ENCODE measurements at regions not wholly inside any gene's neighbourhood (a gene's known extent, or its start where the extent isn't known, plus 50 kb on each side); places are given as distances from the start of the nearest gene placed in this dataset.

- TF ChIP-seq SP1 (IDR thresholded peaks at IDR 0.05): no peak
- no peak for TF ChIP-seq FOXA1 (IDR thresholded peaks at IDR 0.05)
- no peak for TF ChIP-seq BHLHE40 (IDR thresholded peaks at IDR 0.05; ENCODE audit: borderline replicate concordance)
- no peak for TF ChIP-seq ARNT (IDR thresholded peaks at IDR 0.05)
- TF ChIP-seq, protein P1, sequence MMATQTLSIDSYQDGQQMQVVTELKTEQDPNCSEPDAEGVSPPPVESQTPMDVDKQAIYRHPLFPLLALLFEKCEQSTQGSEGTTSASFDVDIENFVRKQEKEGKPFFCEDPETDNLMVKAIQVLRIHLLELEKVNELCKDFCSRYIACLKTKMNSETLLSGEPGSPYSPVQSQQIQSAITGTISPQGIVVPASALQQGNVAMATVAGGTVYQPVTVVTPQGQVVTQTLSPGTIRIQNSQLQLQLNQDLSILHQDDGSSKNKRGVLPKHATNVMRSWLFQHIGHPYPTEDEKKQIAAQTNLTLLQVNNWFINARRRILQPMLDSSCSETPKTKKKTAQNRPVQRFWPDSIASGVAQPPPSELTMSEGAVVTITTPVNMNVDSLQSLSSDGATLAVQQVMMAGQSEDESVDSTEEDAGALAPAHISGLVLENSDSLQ (IDR thresholded peaks at IDR 0.05): no peak
- TF ChIP-seq SUZ12 (IDR thresholded peaks at IDR 0.05): no peak
- no peak for TF ChIP-seq TARDBP (IDR thresholded peaks at IDR 0.05)
- no peak for TF ChIP-seq NFRKB (IDR thresholded peaks at IDR 0.05)
- TF ChIP-seq FOXK2 (IDR thresholded peaks at IDR 0.05): no peak
These were observed 363.5 kb downstream of the PTPRU start for GRCh38 chr1:29599826-29600225.
